GM13977 (cell line): ENCODE measurements at regions not wholly inside any gene's neighbourhood (a gene's known extent, or its start where the extent isn't known, plus 50 kb on each side); places are given as distances from the start of the nearest gene placed in this dataset.

Experiments used
- DNase-seq: peaks from one replicate; pipeline ENCODE4 v3.0.0; 2012; ENCODE audit warnings: low spot score
- in situ Hi-C: fragments of 300-500 bp; cut with MboI; formaldehyde crosslinking; loops from one replicate; pipeline ENCODE4 v1.12.0; 2022; ENCODE audit warnings: low sequenced_read_pairs, low pct_unique_long_range_greater_than_20kb, mixed read lengths, inconsistent platforms; ENCODE audit not compliant: unreplicated experiment
- TF ChIP-seq, protein P1 (sequence below): IDR thresholded peaks from 2 replicates; pipeline ENCODE4 v1.5.1; 2012; ENCODE audit warnings: mild to moderate bottlenecking, control low read depth; ENCODE audit not compliant: insufficient read depth; ENCODE audit errors: extremely low read depth, missing control alignments

GRCh38 chr3:168425936-168426595 is 330.3 kb upstream of the GOLIM4 start:
- DNase-seq, result no peak
- TF ChIP-seq, protein P1, sequence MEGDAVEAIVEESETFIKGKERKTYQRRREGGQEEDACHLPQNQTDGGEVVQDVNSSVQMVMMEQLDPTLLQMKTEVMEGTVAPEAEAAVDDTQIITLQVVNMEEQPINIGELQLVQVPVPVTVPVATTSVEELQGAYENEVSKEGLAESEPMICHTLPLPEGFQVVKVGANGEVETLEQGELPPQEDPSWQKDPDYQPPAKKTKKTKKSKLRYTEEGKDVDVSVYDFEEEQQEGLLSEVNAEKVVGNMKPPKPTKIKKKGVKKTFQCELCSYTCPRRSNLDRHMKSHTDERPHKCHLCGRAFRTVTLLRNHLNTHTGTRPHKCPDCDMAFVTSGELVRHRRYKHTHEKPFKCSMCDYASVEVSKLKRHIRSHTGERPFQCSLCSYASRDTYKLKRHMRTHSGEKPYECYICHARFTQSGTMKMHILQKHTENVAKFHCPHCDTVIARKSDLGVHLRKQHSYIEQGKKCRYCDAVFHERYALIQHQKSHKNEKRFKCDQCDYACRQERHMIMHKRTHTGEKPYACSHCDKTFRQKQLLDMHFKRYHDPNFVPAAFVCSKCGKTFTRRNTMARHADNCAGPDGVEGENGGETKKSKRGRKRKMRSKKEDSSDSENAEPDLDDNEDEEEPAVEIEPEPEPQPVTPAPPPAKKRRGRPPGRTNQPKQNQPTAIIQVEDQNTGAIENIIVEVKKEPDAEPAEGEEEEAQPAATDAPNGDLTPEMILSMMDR, result no peak
- in situ Hi-C loops, result no loop called here

- DNase-seq, result no peak
- in situ Hi-C loops, result no loop called here
- TF ChIP-seq, protein P1, result no peak
Observed at GRCh38 chr3:168424059-168424734, 328.5 kb upstream of the GOLIM4 start.

DNA sequence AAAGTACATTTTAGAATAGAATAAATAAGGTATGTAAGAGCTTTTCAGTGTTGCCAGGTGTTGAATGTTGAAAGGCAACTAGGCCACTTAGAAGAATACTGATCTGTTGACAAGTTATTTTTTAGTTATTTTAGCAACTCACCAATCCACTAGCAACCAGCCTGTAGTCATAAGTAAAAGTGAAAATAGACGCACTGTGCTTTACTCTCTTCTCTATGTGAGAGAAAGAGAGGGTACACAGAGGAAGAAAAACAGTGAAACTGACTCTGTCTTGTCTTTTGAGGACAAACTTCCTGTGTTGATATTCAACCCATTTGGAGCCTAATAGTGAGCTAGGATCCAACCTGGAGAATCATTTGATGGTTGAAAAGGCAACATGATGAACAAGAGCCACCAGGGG is 327.1 kb upstream of the GOLIM4 start:
- TF ChIP-seq, protein P1, result no peak
- in situ Hi-C loops, result no loop called here
- DNase-seq, result no peak

DNA sequence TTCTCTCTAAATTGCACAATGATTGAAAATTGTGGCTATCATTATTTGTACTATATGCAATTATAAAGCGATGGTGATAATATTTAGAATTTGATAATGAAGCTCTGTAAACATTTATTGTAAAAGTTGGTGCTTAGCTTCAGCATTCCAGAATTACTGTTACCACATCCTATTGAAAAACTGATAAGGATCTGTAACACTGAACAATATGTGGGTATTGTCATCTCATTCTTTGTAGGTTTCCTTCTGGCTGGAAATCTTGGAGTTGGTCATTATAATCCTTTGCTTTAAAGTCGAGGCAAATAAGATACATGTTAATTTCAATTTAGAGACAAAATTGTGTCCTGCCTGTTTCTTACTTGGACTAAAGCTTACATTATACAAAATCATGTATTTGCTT is 323.4 kb upstream of the GOLIM4 start:
- TF ChIP-seq, protein P1, result no peak
- in situ Hi-C loops, result no loop called here
- no peak for DNase-seq

DNA sequence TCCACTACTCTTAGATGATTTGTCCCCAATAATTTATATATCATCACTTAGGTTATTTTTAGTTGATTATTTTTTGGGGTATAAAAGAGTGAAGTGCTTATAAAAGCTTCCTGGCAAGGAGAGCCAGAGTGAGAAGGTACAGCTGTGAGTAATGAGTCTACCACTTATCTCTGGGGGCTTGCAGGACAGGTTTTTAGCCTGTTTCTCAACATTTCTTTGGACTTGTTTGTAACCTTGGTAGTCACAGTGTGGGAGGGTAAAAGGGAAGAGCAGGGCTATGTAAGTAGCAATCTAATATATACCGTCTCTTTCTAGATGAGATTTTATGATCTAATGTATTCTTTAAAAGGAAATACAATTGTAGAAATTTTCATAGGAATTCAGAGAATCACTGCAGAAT is 321.3 kb upstream of the GOLIM4 start:
- no peak for DNase-seq
- TF ChIP-seq, protein P1, result no peak
- in situ Hi-C loops, result no loop called here

DNA sequence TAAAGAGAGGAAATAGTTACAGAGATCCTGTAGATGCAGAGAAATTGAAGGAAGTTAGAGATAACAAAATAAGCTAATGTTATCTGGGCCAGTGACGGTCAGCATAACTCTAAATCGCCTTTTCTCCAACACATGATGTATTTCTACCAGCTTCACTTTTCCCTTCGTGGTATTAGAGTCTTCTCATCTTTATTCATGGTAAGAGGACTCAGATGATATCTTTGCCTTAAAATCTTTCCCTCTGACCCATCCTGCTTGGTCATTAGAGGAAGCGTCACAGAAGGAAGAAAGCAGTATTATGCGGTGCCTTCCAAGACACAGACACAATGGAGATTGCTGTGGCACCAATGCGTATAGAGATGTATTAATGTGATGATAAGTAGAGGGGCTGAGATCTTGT is 320.7 kb upstream of the GOLIM4 start:
- TF ChIP-seq, protein P1, result no peak
- in situ Hi-C loops, result no loop called here

More for the DNA sequence above, 320.7 kb upstream of the GOLIM4 start:
- no peak for DNase-seq
